ENCODE measurements at regions not wholly inside any gene's neighbourhood (a gene's known extent, or its start where the extent isn't known, plus 50 kb on each side); places are given as distances from the start of the nearest gene placed in this dataset.

- H3K36me3 ChIP-seq (ENCODE audit: insufficient read depth, low read length): no peaks in the 10 kb centered on the region
- DNase-seq (no peak), ATAC-seq (ENCODE audit: insufficient read depth, low read depth) (no peak)
- no peaks in the 10 kb centered on the region for H3K9me3 ChIP-seq (ENCODE audit: insufficient read depth, low read length, severe bottlenecking)
- H3K27ac ChIP-seq (ENCODE audit: low read length): no peak overlapping the region
- H2AFZ ChIP-seq (ENCODE audit: low read depth, low read length): no peak overlapping the region
- no peak for TF ChIP-seq EZH2 (IDR thresholded peaks at IDR 0.05; ENCODE audit: borderline replicate concordance, low read depth, low read length, severe bottlenecking)
- TF ChIP-seq CTCF (IDR thresholded peaks at IDR 0.05; ENCODE audit: borderline replicate concordance, extremely low read depth, low read length, poor library complexity, severe bottlenecking): no peak
- no peaks in the 10 kb centered on the region for H3K79me2 ChIP-seq (ENCODE audit: insufficient read depth, low read length)
- H4K20me1 ChIP-seq (ENCODE audit: insufficient read depth, low read length): no peaks in the 10 kb centered on the region
- H3K4me3 ChIP-seq (ENCODE audit: low read depth in 1 of 2, low read length in 2 of 2): no peak overlapping the region
- H3K4me1 ChIP-seq (ENCODE audit: insufficient read depth, low read length): no peaks in the 10 kb centered on the region
- no peak overlapping the region for H3K9ac ChIP-seq (ENCODE audit: low read depth, low read length)
- no peaks in the 10 kb centered on the region for H3K27me3 ChIP-seq (ENCODE audit: insufficient read depth, low read length, poor library complexity)
- H3K4me2 ChIP-seq (ENCODE audit: insufficient read depth, low read length): no peak overlapping the region
Observed at GRCh38 chr6:66344796-66345195, 637.8 kb upstream of the EYS start.

- no peak for TF ChIP-seq EZH2 (IDR thresholded peaks at IDR 0.05; ENCODE audit: borderline replicate concordance, low read depth, low read length, severe bottlenecking)
- TF ChIP-seq CTCF (IDR thresholded peaks at IDR 0.05; ENCODE audit: borderline replicate concordance, extremely low read depth, low read length, poor library complexity, severe bottlenecking): no peak
- Histone ChIP-seq H3K27ac (ENCODE audit: low read length) (no peak overlapping the region), H3K4me3 (ENCODE audit: low read depth in 1 of 2, low read length in 2 of 2) (no peak overlapping the region), H3K79me2 (ENCODE audit: insufficient read depth, low read length) (no peaks in the 10 kb centered on the region), H3K9me3 (ENCODE audit: insufficient read depth, low read length, severe bottlenecking) (no peaks in the 10 kb centered on the region), H3K4me1 (ENCODE audit: insufficient read depth, low read length) (no peaks in the 10 kb centered on the region), H3K27me3 (ENCODE audit: insufficient read depth, low read length, poor library complexity) (no peaks in the 10 kb centered on the region), H2AFZ (ENCODE audit: low read depth, low read length) (no peak overlapping the region), H3K4me2 (ENCODE audit: insufficient read depth, low read length) (no peak overlapping the region), H3K36me3 (ENCODE audit: insufficient read depth, low read length) (no peaks in the 10 kb centered on the region), H3K9ac (ENCODE audit: low read depth, low read length) (no peak overlapping the region), H4K20me1 (ENCODE audit: insufficient read depth, low read length) (no peaks in the 10 kb centered on the region)
- no peak for DNase-seq
- no peak for ATAC-seq (ENCODE audit: insufficient read depth, low read depth)
Observed at GRCh38 chr6:66340736-66341135, 633.7 kb upstream of the EYS start.

GRCh38 chr6:66336176-66336575, 629.1 kb upstream of the EYS start:
- Histone ChIP-seq H3K79me2 (ENCODE audit: insufficient read depth, low read length) (no peaks in the 10 kb centered on the region), H3K4me2 (ENCODE audit: insufficient read depth, low read length) (no peak overlapping the region), H3K36me3 (ENCODE audit: insufficient read depth, low read length) (no peaks in the 10 kb centered on the region), H2AFZ (ENCODE audit: low read depth, low read length) (no peak overlapping the region), H3K9me3 (ENCODE audit: insufficient read depth, low read length, severe bottlenecking) (no peaks in the 10 kb centered on the region), H3K4me3 (ENCODE audit: low read depth in 1 of 2, low read length in 2 of 2) (no peak overlapping the region), H3K4me1 (ENCODE audit: insufficient read depth, low read length) (no peaks in the 10 kb centered on the region), H4K20me1 (ENCODE audit: insufficient read depth, low read length) (no peaks in the 10 kb centered on the region), H3K27ac (ENCODE audit: low read length) (no peak overlapping the region), H3K9ac (ENCODE audit: low read depth, low read length) (no peak overlapping the region), H3K27me3 (ENCODE audit: insufficient read depth, low read length, poor library complexity) (no peaks in the 10 kb centered on the region)
- TF ChIP-seq CTCF (IDR thresholded peaks at IDR 0.05; ENCODE audit: borderline replicate concordance, extremely low read depth, low read length, poor library complexity, severe bottlenecking) (no peak), EZH2 (IDR thresholded peaks at IDR 0.05; ENCODE audit: borderline replicate concordance, low read depth, low read length, severe bottlenecking) (no peak)
- ATAC-seq (ENCODE audit: insufficient read depth, low read depth) (no peak), DNase-seq (no peak)

- Histone ChIP-seq H2AFZ (ENCODE audit: low read depth, low read length) (no peak overlapping the region), H3K9me3 (ENCODE audit: insufficient read depth, low read length, severe bottlenecking) (no peaks in the 10 kb centered on the region), H3K27me3 (ENCODE audit: insufficient read depth, low read length, poor library complexity) (no peaks in the 10 kb centered on the region), H4K20me1 (ENCODE audit: insufficient read depth, low read length) (no peaks in the 10 kb centered on the region), H3K27ac (ENCODE audit: low read length) (no peak overlapping the region), H3K79me2 (ENCODE audit: insufficient read depth, low read length) (no peaks in the 10 kb centered on the region), H3K4me2 (ENCODE audit: insufficient read depth, low read length) (no peak overlapping the region), H3K9ac (ENCODE audit: low read depth, low read length) (no peak overlapping the region), H3K4me1 (ENCODE audit: insufficient read depth, low read length) (no peaks in the 10 kb centered on the region), H3K36me3 (ENCODE audit: insufficient read depth, low read length) (no peaks in the 10 kb centered on the region), H3K4me3 (ENCODE audit: low read depth in 1 of 2, low read length in 2 of 2) (no peak overlapping the region)
- ATAC-seq (ENCODE audit: insufficient read depth, low read depth) (no peak), DNase-seq (no peak)
- TF ChIP-seq EZH2 (IDR thresholded peaks at IDR 0.05; ENCODE audit: borderline replicate concordance, low read depth, low read length, severe bottlenecking): no peak
- no peak for TF ChIP-seq CTCF (IDR thresholded peaks at IDR 0.05; ENCODE audit: borderline replicate concordance, extremely low read depth, low read length, poor library complexity, severe bottlenecking)
Observed at GRCh38 chr6:66328200-66328599, 621.2 kb upstream of the EYS start.
